ENCODE measurements at regions not wholly inside any gene's neighbourhood (a gene's known extent, or its start where the extent isn't known, plus 50 kb on each side); places are given as distances from the start of the nearest gene placed in this dataset.

DNA sequence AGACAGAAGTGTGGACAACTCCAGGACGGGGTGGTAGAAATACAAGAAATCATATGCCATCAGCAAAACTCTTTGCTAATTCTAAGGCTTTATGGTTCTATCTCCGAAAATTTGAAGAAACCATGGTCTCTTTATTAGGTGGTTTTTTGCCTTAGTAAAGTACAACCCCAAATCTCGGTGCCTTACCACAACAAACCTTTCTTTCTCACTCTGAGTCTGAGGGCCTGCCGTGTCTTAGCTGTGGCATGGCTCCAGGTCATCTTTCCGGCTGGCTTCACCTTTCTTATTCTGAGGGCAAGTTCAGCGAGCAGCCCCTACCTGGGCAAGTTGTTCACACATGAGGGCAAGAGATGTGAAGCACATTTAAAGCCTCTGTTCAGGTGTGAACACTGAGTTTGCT is 280.6 kb downstream of the TTLL7 start:
- H3K4me1 ChIP-seq = no peaks in the 10 kb centered on the region
- H3K27ac ChIP-seq = no peak overlapping the region
- H3K9me3 ChIP-seq = no peaks in the 10 kb centered on the region
- no peak overlapping the region for H3K4me3 ChIP-seq
- no peaks in the 10 kb centered on the region for H3K27me3 ChIP-seq
- intact Hi-C loops (cut with DNase I; ENCODE audit: low total_unique reads) = no loop called here
- TF ChIP-seq POLR2AphosphoS5 (IDR thresholded peaks at IDR 0.05) (no peak), POLR2A (IDR thresholded peaks at IDR 0.05) (no peak)
- TF ChIP-seq, protein P1, sequence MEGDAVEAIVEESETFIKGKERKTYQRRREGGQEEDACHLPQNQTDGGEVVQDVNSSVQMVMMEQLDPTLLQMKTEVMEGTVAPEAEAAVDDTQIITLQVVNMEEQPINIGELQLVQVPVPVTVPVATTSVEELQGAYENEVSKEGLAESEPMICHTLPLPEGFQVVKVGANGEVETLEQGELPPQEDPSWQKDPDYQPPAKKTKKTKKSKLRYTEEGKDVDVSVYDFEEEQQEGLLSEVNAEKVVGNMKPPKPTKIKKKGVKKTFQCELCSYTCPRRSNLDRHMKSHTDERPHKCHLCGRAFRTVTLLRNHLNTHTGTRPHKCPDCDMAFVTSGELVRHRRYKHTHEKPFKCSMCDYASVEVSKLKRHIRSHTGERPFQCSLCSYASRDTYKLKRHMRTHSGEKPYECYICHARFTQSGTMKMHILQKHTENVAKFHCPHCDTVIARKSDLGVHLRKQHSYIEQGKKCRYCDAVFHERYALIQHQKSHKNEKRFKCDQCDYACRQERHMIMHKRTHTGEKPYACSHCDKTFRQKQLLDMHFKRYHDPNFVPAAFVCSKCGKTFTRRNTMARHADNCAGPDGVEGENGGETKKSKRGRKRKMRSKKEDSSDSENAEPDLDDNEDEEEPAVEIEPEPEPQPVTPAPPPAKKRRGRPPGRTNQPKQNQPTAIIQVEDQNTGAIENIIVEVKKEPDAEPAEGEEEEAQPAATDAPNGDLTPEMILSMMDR (IDR thresholded peaks at IDR 0.05) = no peak
- DNase-seq (ENCODE audit: low spot score in 2 of 2) = no peak
- no peaks in the 10 kb centered on the region for H3K36me3 ChIP-seq

GRCh38 chr1:83717785-83718184 is 281.1 kb downstream of the TTLL7 start:
- no peaks in the 10 kb centered on the region for H3K36me3 ChIP-seq
- no peak overlapping the region for H3K4me3 ChIP-seq
- H3K27me3 ChIP-seq = no peaks in the 10 kb centered on the region
- no peak for DNase-seq (ENCODE audit: low spot score in 2 of 2)
- H3K27ac ChIP-seq = no peak overlapping the region
- intact Hi-C loops (cut with DNase I; ENCODE audit: low total_unique reads) = no loop called here
- TF ChIP-seq POLR2A (IDR thresholded peaks at IDR 0.05) = no peak
- TF ChIP-seq POLR2AphosphoS5 (IDR thresholded peaks at IDR 0.05) = no peak
- TF ChIP-seq, protein P1 (IDR thresholded peaks at IDR 0.05) = no peak
- no peaks in the 10 kb centered on the region for H3K9me3 ChIP-seq
- H3K4me1 ChIP-seq = no peaks in the 10 kb centered on the region

- Histone ChIP-seq H3K27me3 (no peaks in the 10 kb centered on the region), H3K4me3 (no peak overlapping the region), H3K4me1 (no peaks in the 10 kb centered on the region), H3K27ac (no peak overlapping the region), H3K9me3 (no peaks in the 10 kb centered on the region), H3K36me3 (no peaks in the 10 kb centered on the region)
- TF ChIP-seq, protein P1 (IDR thresholded peaks at IDR 0.05) = no peak
- no peak for TF ChIP-seq POLR2A (IDR thresholded peaks at IDR 0.05)
- TF ChIP-seq POLR2AphosphoS5 (IDR thresholded peaks at IDR 0.05) = no peak
- DNase-seq (ENCODE audit: low spot score in 2 of 2) = no peak
- intact Hi-C loops (cut with DNase I; ENCODE audit: low total_unique reads) = no loop called here
Observed at GRCh38 chr1:83716641-83717040, 282.3 kb downstream of the TTLL7 start.

- Histone ChIP-seq H3K27ac (no peak overlapping the region), H3K4me3 (no peak overlapping the region), H3K36me3 (no peaks in the 10 kb centered on the region), H3K9me3 (no peaks in the 10 kb centered on the region), H3K27me3 (no peaks in the 10 kb centered on the region), H3K4me1 (no peaks in the 10 kb centered on the region)
- DNase-seq (ENCODE audit: low spot score in 2 of 2) = no peak
- TF ChIP-seq POLR2AphosphoS5 (IDR thresholded peaks at IDR 0.05) (no peak), POLR2A (IDR thresholded peaks at IDR 0.05) (no peak)
- TF ChIP-seq, protein P1 (IDR thresholded peaks at IDR 0.05) = no peak
- intact Hi-C loops (cut with DNase I; ENCODE audit: low total_unique reads) = no loop called here
Observed at GRCh38 chr1:83715550-83715949, 283.4 kb downstream of the TTLL7 start.

DNA sequence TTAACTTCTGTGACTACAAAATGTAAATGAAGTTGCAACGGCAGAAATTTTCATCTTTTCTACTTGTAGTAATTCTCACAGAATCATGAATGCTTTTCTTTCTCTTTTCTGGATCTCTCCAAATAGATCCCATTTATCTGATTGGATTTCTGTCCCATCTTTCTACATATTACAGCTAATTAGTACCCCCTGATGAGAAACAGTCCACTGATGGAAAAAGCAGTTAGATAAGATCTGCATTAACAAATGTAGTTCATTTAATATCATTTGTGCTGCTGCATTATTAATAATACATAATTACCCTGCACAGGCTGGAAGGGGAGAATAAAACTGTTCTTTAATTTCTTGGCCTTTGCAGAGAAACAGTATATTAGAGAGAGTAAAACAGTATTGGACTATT is 289.3 kb downstream of the TTLL7 start:
- no peaks in the 10 kb centered on the region for H3K4me1 ChIP-seq
- intact Hi-C loops (cut with DNase I; ENCODE audit: low total_unique reads) = no loop called here
- H3K9me3 ChIP-seq = no peaks in the 10 kb centered on the region
- no peak for DNase-seq (ENCODE audit: low spot score in 2 of 2)
- no peaks in the 10 kb centered on the region for H3K36me3 ChIP-seq
- TF ChIP-seq POLR2A (IDR thresholded peaks at IDR 0.05) = no peak
- TF ChIP-seq, protein P1 (IDR thresholded peaks at IDR 0.05) = no peak
- H3K27ac ChIP-seq = no peak overlapping the region
- H3K4me3 ChIP-seq = no peak overlapping the region
- no peaks in the 10 kb centered on the region for H3K27me3 ChIP-seq
